ENCODE measurements at regions not wholly inside any gene's neighbourhood (a gene's known extent, or its start where the extent isn't known, plus 50 kb on each side); places are given as distances from the start of the nearest gene placed in this dataset.

DNA sequence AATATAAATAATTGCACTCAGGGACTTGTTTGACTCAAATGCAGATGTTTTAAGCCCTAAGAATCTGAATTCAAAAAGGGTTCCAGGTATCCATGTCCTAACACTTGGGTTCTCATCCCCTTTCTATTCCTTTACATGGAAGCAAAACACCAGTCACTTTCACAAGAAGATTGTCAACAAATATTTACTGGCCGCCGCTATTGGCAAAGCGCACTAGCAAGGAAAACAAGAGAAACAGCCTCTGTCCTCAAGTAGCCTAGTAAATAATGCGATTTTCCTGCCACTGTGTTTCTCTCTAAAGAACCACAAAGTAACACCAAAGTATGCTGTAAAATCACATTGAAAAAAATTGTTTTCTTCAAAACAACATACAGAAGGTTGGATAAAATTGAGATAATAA lies 66.7 kb upstream of the EZH2 start:
- DNase-seq (ENCODE audit: low read depth in 3 of 3) = no peak

DNA sequence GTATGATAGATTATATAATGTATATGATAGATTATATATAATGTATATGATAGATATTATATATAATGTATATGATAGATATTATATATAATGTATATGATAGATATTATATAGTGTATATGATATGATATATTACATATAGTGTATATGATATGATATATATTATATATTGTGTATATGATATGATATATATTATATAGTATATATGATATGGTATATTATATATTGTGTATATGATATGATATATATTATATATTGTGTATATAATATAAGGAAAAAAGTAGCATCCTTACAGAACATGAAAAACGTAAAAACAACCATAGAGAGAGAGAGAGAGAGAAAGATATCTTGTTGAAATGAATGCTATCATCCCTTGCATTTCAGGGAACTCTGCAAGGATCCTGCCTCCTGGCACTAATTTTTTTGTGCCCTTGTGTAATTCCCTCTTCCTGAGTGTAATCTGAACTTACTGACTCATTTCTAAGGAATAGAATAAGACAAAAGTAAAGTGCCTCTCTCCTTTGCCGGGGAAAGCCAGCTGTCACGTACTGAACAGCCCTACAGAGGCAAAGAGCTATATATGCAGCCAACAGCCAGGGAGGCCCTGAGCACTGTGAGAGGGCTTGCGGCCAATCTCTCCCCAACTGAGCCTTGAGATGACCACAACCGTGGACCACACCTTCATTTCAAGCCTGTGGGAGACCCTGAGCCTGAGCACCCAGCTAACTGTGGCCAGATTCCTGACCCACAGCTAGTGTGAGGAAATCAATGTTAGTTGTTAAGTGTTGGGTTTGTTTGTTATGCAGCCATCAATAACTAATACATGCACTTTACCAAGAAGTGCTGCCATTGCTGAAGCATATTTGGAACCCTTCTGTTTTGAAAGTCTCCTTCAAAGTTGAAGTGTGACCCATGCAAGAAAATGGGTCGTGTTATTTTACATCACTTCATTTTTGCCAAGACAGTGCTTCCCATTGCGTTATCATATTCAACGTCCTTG lies 61.1 kb upstream of the EZH2 start:
- no peak for DNase-seq (ENCODE audit: low read depth in 3 of 3)

DNA sequence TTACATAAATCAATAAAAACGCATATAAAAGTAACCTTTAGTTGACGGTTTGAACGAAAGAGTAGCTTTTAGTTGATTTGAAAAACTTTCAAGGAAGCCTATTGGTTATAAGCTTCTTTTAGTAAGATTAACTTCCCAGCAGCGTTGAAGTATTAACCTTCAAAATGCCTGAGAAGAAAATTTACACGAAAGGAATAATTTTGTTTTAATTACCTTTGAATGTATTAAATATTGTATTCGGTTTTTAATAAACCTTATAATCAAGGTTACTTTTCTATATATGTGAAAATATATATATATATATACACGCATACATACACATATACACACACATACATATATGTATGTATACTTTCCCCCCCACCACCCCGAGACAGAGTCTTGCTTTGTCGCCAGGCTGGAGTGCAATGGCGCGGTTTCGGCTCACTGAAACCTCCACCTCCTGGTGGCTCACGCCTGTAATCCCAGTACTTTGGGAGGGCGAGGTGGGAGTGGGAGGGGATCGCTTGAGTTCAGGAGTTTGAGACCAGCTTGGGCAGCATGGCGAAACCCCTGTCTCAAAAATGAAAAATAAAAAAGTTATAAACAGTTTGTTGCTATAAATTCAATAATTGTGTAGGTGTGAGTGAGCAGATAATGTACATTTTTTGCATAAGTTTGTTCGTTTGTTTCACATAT lies 57.6 kb upstream of the EZH2 start:
- DNase-seq (ENCODE audit: low read depth in 3 of 3) = peak; percentile 26 to 38 (median 34)

DNA sequence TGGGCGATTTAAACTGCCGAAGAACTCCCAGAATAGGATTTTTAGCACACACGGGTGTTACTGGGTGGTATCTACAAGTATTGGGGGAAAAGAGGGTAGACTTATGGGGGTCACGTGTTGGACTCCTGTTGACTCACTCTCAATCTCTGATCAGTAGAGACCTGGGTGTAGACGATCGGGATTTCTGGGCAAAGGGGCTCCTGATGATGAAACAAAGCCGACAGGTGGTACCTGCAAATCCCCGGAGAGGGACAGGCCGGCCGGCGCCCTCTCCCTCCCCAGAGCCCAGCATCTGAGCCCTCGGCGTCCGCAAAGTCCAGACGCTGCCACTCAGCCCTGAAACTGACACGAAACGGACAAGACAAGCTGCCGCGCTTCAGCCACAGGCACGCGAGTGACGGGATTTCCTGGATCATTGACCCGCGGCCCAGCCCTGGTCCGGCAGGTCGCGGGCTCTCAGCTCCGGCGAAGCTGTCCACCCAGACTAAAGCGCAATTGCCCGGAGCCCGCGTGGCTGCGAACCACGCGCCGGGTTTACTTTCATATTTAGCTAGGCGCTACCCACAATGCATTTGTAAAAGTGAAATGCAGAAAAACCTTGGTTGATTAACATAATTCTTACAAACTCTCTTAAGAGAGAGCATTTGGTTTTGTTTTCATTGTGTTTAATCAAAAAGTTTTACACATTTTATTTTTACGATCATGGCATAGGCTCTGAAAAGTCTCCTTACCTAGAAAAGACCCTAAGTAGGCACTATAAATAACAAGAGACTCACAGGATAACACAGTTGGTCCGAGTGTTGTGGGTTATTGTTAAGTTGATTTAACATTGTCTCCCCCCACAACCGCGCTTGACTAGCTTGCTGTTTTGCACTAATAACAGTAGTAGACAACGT lies 56.9 kb upstream of the EZH2 start:
- DNase-seq (ENCODE audit: low read depth in 3 of 3) = peak; percentile 47 to 53 (median 50)

DNA sequence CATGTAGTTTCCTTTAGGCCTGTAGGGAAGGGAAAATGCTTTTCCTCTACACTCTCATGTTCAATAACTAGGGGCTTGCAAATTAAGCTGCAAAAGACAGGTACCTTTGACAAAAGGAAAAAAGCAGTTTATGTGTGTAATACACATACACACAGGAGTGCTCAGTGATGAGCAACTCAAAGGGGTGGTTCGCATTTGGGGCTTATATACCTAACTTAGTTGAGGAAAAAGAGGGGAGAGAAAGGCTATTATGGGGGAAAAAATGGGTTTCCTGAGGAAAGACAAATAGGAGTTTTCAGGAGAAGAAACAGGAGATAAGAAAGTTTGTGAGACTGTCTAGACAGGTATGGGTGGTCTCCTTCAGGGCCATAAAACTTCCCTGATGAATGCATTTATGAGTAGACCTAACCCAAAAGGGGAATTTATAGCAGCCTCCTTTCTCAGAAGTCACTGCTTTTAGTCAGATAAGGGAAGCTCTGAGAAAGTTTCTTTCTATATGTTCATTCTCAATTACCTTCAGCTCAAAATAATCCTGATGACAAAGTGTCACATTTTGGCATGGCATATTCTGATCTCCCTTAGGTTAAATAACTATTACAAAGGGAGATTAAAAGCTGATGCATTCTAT lies 55.2 kb upstream of the EZH2 start:
- no peak for DNase-seq (ENCODE audit: low read depth in 3 of 3)

DNA sequence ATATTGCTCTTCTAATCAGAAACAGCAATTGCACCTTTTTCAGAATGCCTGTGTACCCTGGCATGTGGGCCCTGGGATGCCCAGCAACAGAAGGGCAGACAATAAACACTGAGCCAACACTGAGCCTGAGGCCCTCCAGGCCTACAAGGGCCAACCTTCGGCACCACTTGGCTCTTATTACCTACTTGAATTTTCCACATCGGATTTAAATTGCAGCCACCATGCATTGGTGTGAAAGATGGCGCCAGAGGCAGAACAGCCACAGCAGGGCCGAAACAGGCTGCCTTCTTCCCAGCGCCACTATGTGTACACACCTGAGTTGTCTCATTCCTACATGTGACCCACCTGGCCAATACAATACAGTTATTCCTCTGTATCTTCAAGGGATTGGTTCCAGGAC lies 51.4 kb upstream of the EZH2 start:
- no peak for DNase-seq (ENCODE audit: low read depth in 3 of 3)

Measured in stimulated activated CD4-positive, alpha-beta T cell treated with anti-CD3 and anti-CD28 coated beads, TNF-alpha, amount 100 ng/mL, for 4 hours (primary cell).